Testis (tissue), 2 donors: ENCODE measurements at regions not wholly inside any gene's neighbourhood (a gene's known extent, or its start where the extent isn't known, plus 50 kb on each side); places are given as distances from the start of the nearest gene placed in this dataset.

Experiments
- CTCF ChIP-seq, 3 experiments: fragments of 450-650 bp in 2 of 3; fragments of 200-600 bp in 1 of 3; sonication (generic) in 1 of 3; IDR thresholded peaks; one replicate each; pipeline ENCODE4 v1.5.1; 2016 to 2019; ENCODE audit warnings: antibody characterized with exemption in 3 of 3, mild to moderate bottlenecking in 2 of 3, moderate library complexity in 1 of 3
- POLR2A ChIP-seq: fragments of 450-650 bp; IDR thresholded peaks from one replicate; pipeline ENCODE4 v1.6.1; 2017; ENCODE audit warnings: antibody characterized with exemption, mild to moderate bottlenecking, moderate library complexity

GRCh38 chr12:28755027-28755426 is 394.1 kb upstream of the FAR2 start:
- no peak for TF ChIP-seq CTCF (IDR thresholded peaks at IDR 0.05)
- TF ChIP-seq POLR2A = no peak
